ENCODE measurements at regions not wholly inside any gene's neighbourhood (a gene's known extent, or its start where the extent isn't known, plus 50 kb on each side); places are given as distances from the start of the nearest gene placed in this dataset.

GRCh38 chr15:91679447-91679846, 174.1 kb upstream of the SLCO3A1 start:
- Histone ChIP-seq H3K9ac (ENCODE audit: low read length) (no peak overlapping the region), H4K20me1 (ENCODE audit: insufficient read depth) (no peaks in the 10 kb centered on the region), H3K36me3 (ENCODE audit: control insufficient read depth in 1 of 2, insufficient read depth in 2 of 2, low read length in 2 of 2) (no peaks in the 10 kb centered on the region), H3K4me2 (ENCODE audit: low read length) (no peak overlapping the region), H3K9me2 (ENCODE audit: insufficient read depth) (no peaks in the 10 kb centered on the region), H3K4me3 (replicated peaks in 1 of 2; ENCODE audit: low read depth in 1 of 2, low read length in 2 of 2) (no peak overlapping the region), H3K4me1 (ENCODE audit: control insufficient read depth in 1 of 2, insufficient read depth in 2 of 2, low read length in 2 of 2) (no peaks in the 10 kb centered on the region), H3K27ac (ENCODE audit: low read depth, low read length) (no peak overlapping the region), H3K27me3 (ENCODE audit: insufficient read depth, low read length) (peaks cover 8% of the 10 kb centered on the region; the same call in 1 of the 2 replicates), H3K79me2 (ENCODE audit: insufficient read depth, low read length) (no peaks in the 10 kb centered on the region), H3K9me3 (ENCODE audit: control insufficient read depth in 1 of 2, insufficient read depth in 1 of 2, low read depth in 1 of 2, low read length in 2 of 2) (no peaks in the 10 kb centered on the region), H2AFZ (ENCODE audit: low read depth, low read length, poor library complexity, severe bottlenecking) (no peak overlapping the region)
- TF ChIP-seq ZFX (IDR thresholded peaks at IDR 0.05) (no peak), REST (IDR thresholded peaks at IDR 0.05; ENCODE audit: low read depth) (no peak), POLR2A (IDR thresholded peaks at IDR 0.05; ENCODE audit: borderline replicate concordance, extremely low read depth, insufficient read depth, insufficient read length) (no peak), EGR1 (IDR thresholded peaks at IDR 0.05; ENCODE audit: low read depth) (peak; percentile 20; the same call in 1 of the 2 replicates), TCF7L2 (IDR thresholded peaks at IDR 0.05; ENCODE audit: borderline replicate concordance, extremely low read depth, insufficient read depth, insufficient read length) (no peak), ELF1 (IDR thresholded peaks at IDR 0.05; ENCODE audit: borderline replicate concordance, low read depth) (no peak), JUND (IDR thresholded peaks at IDR 0.05) (no peak)
- no peak for DNase-seq (ENCODE audit: low read depth, low spot score)
- RAD21 ChIA-PET (ENCODE audit: low non-redundant PET in 1 of 2, low total read pairs in 2 of 2, uncharacterized antibody in 2 of 2, unreplicated experiment in 2 of 2): no interaction called here
- CTCF ChIA-PET: interaction anchor here (0.6 kb wide), 1 partner anchor 27 kb away, joined by 3 read pairs; no protein-coding TSS in a partner anchor
- no TSS peak for BruUV-seq (replicated peaks)
- no peak for ATAC-seq
- POLR2A ChIA-PET: no interaction called here
- intact Hi-C loops (cut with micrococcal nuclease): no loop called here

GRCh38 chr15:91685436-91685835, 168.1 kb upstream of the SLCO3A1 start:
- Histone ChIP-seq H3K4me2 (ENCODE audit: low read length) (no peak overlapping the region), H3K9ac (ENCODE audit: low read length) (no peak overlapping the region), H3K4me3 (replicated peaks in 1 of 2; ENCODE audit: low read depth in 1 of 2, low read length in 2 of 2) (no peak overlapping the region), H4K20me1 (ENCODE audit: insufficient read depth) (0 out of 2 replicates have a peak, but pooled peaks cover 2% of the 10 kb centered on the region), H3K9me3 (ENCODE audit: control insufficient read depth in 1 of 2, insufficient read depth in 1 of 2, low read depth in 1 of 2, low read length in 2 of 2) (no peaks in the 10 kb centered on the region), H3K27me3 (ENCODE audit: insufficient read depth, low read length) (peaks cover 10% of the 10 kb centered on the region; the same call in 1 of the 2 replicates), H3K27ac (ENCODE audit: low read depth, low read length) (no peak overlapping the region), H3K36me3 (ENCODE audit: control insufficient read depth in 1 of 2, insufficient read depth in 2 of 2, low read length in 2 of 2) (no peaks in the 10 kb centered on the region), H3K79me2 (ENCODE audit: insufficient read depth, low read length) (no peaks in the 10 kb centered on the region), H2AFZ (ENCODE audit: low read depth, low read length, poor library complexity, severe bottlenecking) (no peak overlapping the region), H3K9me2 (ENCODE audit: insufficient read depth) (no peaks in the 10 kb centered on the region), H3K4me1 (ENCODE audit: control insufficient read depth in 1 of 2, insufficient read depth in 2 of 2, low read length in 2 of 2) (no peaks in the 10 kb centered on the region)
- ChIA-PET POLR2A (no interaction called here), RAD21 (ENCODE audit: low non-redundant PET in 1 of 2, low total read pairs in 2 of 2, uncharacterized antibody in 2 of 2, unreplicated experiment in 2 of 2) (no interaction called here), CTCF (no interaction called here)
- intact Hi-C loops (cut with micrococcal nuclease): no loop called here
- DNase-seq (ENCODE audit: low read depth, low spot score) (no peak), ATAC-seq (no peak)
- no TSS peak for BruUV-seq (replicated peaks)
- TF ChIP-seq SP1 (IDR thresholded peaks at IDR 0.05; ENCODE audit: low read depth): no peak
- TF ChIP-seq FOSL1 (IDR thresholded peaks at IDR 0.05; ENCODE audit: low read depth): no peak
- no peak for TF ChIP-seq ZFX (IDR thresholded peaks at IDR 0.05)
- TF ChIP-seq, protein P1, sequence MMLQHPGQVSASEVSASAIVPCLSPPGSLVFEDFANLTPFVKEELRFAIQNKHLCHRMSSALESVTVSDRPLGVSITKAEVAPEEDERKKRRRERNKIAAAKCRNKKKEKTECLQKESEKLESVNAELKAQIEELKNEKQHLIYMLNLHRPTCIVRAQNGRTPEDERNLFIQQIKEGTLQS (IDR thresholded peaks at IDR 0.05): no peak
- TF ChIP-seq CTCF (IDR thresholded peaks at IDR 0.05 in 2 of 3, conservative IDR thresholded peaks at IDR 0.05 in 1 of 3; ENCODE audit: borderline replicate concordance in 1 of 3, insufficient read depth in 1 of 3, low read depth in 2 of 3, low read length in 2 of 3): no peak
- TF ChIP-seq CBX3 (IDR thresholded peaks at IDR 0.05; ENCODE audit: low read depth): no peak
- TF ChIP-seq SRF (IDR thresholded peaks at IDR 0.05; ENCODE audit: low read depth): no peak

Data from HCT116 (cell line).